K562 (cell line): ENCODE measurements at regions not wholly inside any gene's neighbourhood (a gene's known extent, or its start where the extent isn't known, plus 50 kb on each side); places are given as distances from the start of the nearest gene placed in this dataset.

Experiments used
- ATAC-seq: fragments of 200-7000 bp; cut with Tn5 transposase; 3 replicates; pipeline ENCODE4 v1.9.1; 2020; ENCODE audit warnings: moderate library complexity
- BruUV-seq: library from RNA; stranded (reverse); fragments of 400-500 nt; replicated peaks from 2 replicates; lab custom pipeline; 2021; lab: Mats Ljungman, UMichigan
- CTCF ChIA-PET: fragments of 300-600 bp; formaldehyde crosslinking; extraction: SDS; loops from one replicate; lab custom pipeline; 2021; ENCODE audit warnings: low intra/inter-chr PET ratio; lab: Yijun Ruan, JAX
- POLR2A ChIA-PET: fragments of 300-600, 350-650 bp; sonication (Branson Sonifier 250); formaldehyde crosslinking; extraction: SDS; loops from one replicate; lab custom pipeline; 2021; ENCODE audit warnings: antibody characterized with exemption, inconsistent platforms; lab: Yijun Ruan, JAX
- DNase-seq, 4 experiments: peaks; one replicate each; pipeline versions ENCODE4 v3.0.0 to v3.0.0-alpha.2; 2011 to 2018; ENCODE audit warnings: low spot score in 3 of 4, mixed read lengths in 3 of 4; ENCODE audit errors: extremely low read depth in 1 of 4
- FAIRE-seq: peaks from 2 replicates; lab custom pipeline; 2011; peaks lifted over from hg19 to GRCh38; lab: Jason Lieb, UNC
- H2AFZ ChIP-seq: 2 replicates; pipeline ENCODE4 v1.6.0; 2011; ENCODE audit warnings: low read depth, low read length, control low read depth, inconsistent platforms
- H3K27ac ChIP-seq: fragments of 200-600 bp; 3 replicates; pipeline ENCODE4 v1.8.0; 2011; ENCODE audit warnings: low read depth, mild to moderate bottlenecking, control low read depth, inconsistent platforms, low read length, moderate library complexity, mixed read lengths; ENCODE audit errors: extremely low read depth
- H3K27me3 ChIP-seq, 2 experiments: fragments of 300-600 bp in 1 of 2; 2 replicates in 1 of 2; 3 replicates in 1 of 2; pipeline versions ENCODE4 v1.6.0 to v1.8.0; 2011; ENCODE audit warnings: inconsistent platforms in 2 of 2, low read length in 2 of 2, mild to moderate bottlenecking in 1 of 2, mixed read lengths in 1 of 2, moderate library complexity in 1 of 2; ENCODE audit not compliant: control insufficient read depth in 2 of 2, insufficient read depth in 2 of 2
- H3K36me3 ChIP-seq: fragments of 300-600 bp; 3 replicates; pipeline ENCODE4 v1.8.0; 2011; ENCODE audit warnings: mild to moderate bottlenecking, low read length, inconsistent platforms; ENCODE audit not compliant: control insufficient read depth, insufficient read depth
- H3K4me1 ChIP-seq, 2 experiments: fragments of 200-600 bp in 1 of 2; replicated peaks in 1 of 2; 2 replicates in 1 of 2; 3 replicates in 1 of 2; pipeline versions ENCODE4 v1.5.1 to v1.8.0; 2011; ENCODE audit warnings: inconsistent platforms in 2 of 2, low read length in 2 of 2, mild to moderate bottlenecking in 1 of 2, mixed read lengths in 1 of 2, moderate library complexity in 1 of 2; ENCODE audit not compliant: control insufficient read depth in 2 of 2, insufficient read depth in 2 of 2
- H3K4me2 ChIP-seq: 2 replicates; pipeline ENCODE4 v1.6.1; 2011; ENCODE audit warnings: low read length, control low read depth, inconsistent platforms, mixed read lengths; ENCODE audit not compliant: insufficient read depth
- H3K4me3 ChIP-seq: fragments of 200-600 bp; sonication (generic), shearing (Covaris generic); 2 replicates; pipeline ENCODE4 v1.5.1; 2016; ENCODE audit warnings: control low read depth, inconsistent platforms
- H3K79me2 ChIP-seq: fragments of 200-600 bp; 3 replicates; pipeline ENCODE4 v1.8.0; 2011; ENCODE audit warnings: low read length, inconsistent platforms; ENCODE audit not compliant: control insufficient read depth, insufficient read depth
- H3K9ac ChIP-seq, 2 experiments: 2 replicates each; pipeline versions ENCODE4 v1.6.0 to v1.6.1; 2011; ENCODE audit warnings: low read depth in 2 of 2, low read length in 2 of 2, control low read depth in 1 of 2, inconsistent platforms in 1 of 2, mild to moderate bottlenecking in 1 of 2, mixed read lengths in 1 of 2; ENCODE audit not compliant: insufficient read depth in 1 of 2
- H3K9me1 ChIP-seq: one replicate; pipeline ENCODE4 v1.6.0; 2011; ENCODE audit warnings: inconsistent platforms, mild to moderate bottlenecking, low read length, moderate library complexity; ENCODE audit not compliant: control insufficient read depth, insufficient read depth
- H3K9me3 ChIP-seq: replicated peaks from 2 replicates; pipeline ENCODE4 v1.5.1; 2011; ENCODE audit warnings: low read depth, low read length, inconsistent platforms; ENCODE audit not compliant: control insufficient read depth, insufficient read depth
- H4K20me1 ChIP-seq: replicated peaks from 2 replicates; pipeline ENCODE4 v1.6.1; 2011; ENCODE audit warnings: low read length, inconsistent platforms, mixed read lengths; ENCODE audit not compliant: control insufficient read depth, insufficient read depth
- ATF7 ChIP-seq: fragments of 450-650 bp; IDR thresholded peaks from 2 replicates; pipeline ENCODE4 v1.7.1; 2014; ENCODE audit warnings: mild to moderate bottlenecking, moderate library complexity
- CEBPG ChIP-seq, 3 experiments: fragments of 200-800 bp in 1 of 3; sonication (Bioruptor generic) in 1 of 3; sonication (generic) in 1 of 3; formaldehyde crosslinking in 1 of 3; IDR thresholded peaks in 2 of 3; conservative IDR thresholded peaks in 1 of 3; 2 replicates each; pipeline versions ENCODE4 v1.6.1 to v1.8.0; 2016 to 2022; ENCODE audit warnings: missing compliant biosample characterization in 2 of 3, missing genetic modification characterization in 2 of 3, mild to moderate bottlenecking in 1 of 3, missing genetic modification reagents in 1 of 3
- GABPA ChIP-seq: fragments of 200-800 bp; sonication (Bioruptor generic); conservative IDR thresholded peaks from 2 replicates; pipeline ENCODE4 v1.6.1; 2016; ENCODE audit warnings: low read depth, missing genetic modification characterization, missing compliant biosample characterization
- JUN ChIP-seq, 2 experiments: sonication (generic) in 1 of 2; formaldehyde crosslinking in 1 of 2; IDR thresholded peaks; 2 replicates each; pipeline versions ENCODE4 v1.6.1 to v1.8.0; 2012 to 2022; ENCODE audit warnings: borderline replicate concordance in 2 of 2, mild to moderate bottlenecking in 2 of 2, improper control_type of control experiment in 1 of 2, low read depth in 1 of 2, low read length in 1 of 2, missing genetic modification reagents in 1 of 2
- MAFF ChIP-seq: IDR thresholded peaks from 2 replicates; pipeline ENCODE4 v1.6.1; 2012; ENCODE audit warnings: low read length, improper control_type of control experiment
- NFE2 ChIP-seq: IDR thresholded peaks from 2 replicates; pipeline ENCODE4 v1.6.1; 2014; ENCODE audit warnings: antibody characterized with exemption, low read depth
- STAT6 ChIP-seq: sonication (generic); formaldehyde crosslinking; IDR thresholded peaks from 2 replicates; pipeline ENCODE4 v1.8.1; 2023; ENCODE audit warnings: mild to moderate bottlenecking, missing genetic modification reagents
- ZEB2 ChIP-seq: fragments of 450-650 bp; IDR thresholded peaks from 2 replicates; pipeline ENCODE4 v1.6.1; 2016
- ZNF449 ChIP-seq: fragments of 250-450 bp; sonication (Bioruptor Pico); IDR thresholded peaks from 2 replicates; pipeline ENCODE4 v1.8.0; 2022; ENCODE audit warnings: moderate library complexity, mild to moderate bottlenecking, inconsistent platforms
- ZNF589 ChIP-seq: fragments of 200-800 bp; sonication (Bioruptor generic); IDR thresholded peaks from 2 replicates; pipeline ENCODE4 v1.6.1; 2016; ENCODE audit warnings: low read depth, missing genetic modification characterization, missing compliant biosample characterization
- WGBS: fragments of 100-300 bp; shearing (Covaris generic); methylation state at CpG from one replicate; pipeline ENCODE4 v1.1.6; 2016; ENCODE audit warnings: low coverage, mixed read lengths; ENCODE audit not compliant: insufficient coverage; ENCODE audit errors: missing lambda C conversion rate; 5-methylcytosine and 5-hydroxymethylcytosine counted together
- in situ Hi-C: fragments of 300-500 bp; cut with MboI; formaldehyde crosslinking; loops from 4 replicates; pipeline ENCODE4 v1.15.0; 2018; ENCODE audit warnings: inconsistent platforms, mixed read lengths
- intact Hi-C: fragments of 100-400 bp; cut with micrococcal nuclease; formaldehyde crosslinking; loops from 2 replicates; pipeline ENCODE4 v1.14.2; 2022
- TF ChIP-seq, protein P1 (sequence below), 2 experiments: fragments of 450-650 bp; IDR thresholded peaks; 2 replicates each; pipeline ENCODE4 v1.6.1; 2018; ENCODE audit warnings: mild to moderate bottlenecking in 2 of 2, low read depth in 1 of 2; ENCODE audit not compliant: partially characterized antibody in 2 of 2

GRCh38 chr5:164335837-164336236, 830.4 kb downstream of the MAT2B start:
- intact Hi-C loops (no loop called here), in situ Hi-C loops (no loop called here)
- Histone ChIP-seq H4K20me1 (no peaks in the 10 kb centered on the region), H3K36me3 (no peaks in the 10 kb centered on the region), H2AFZ (peak overlapping the region; percentile 76), H3K4me1 (peaks cover 0 to 10% of the 10 kb centered on the region in 2 experiments; a peak in 3 of 5 replicates), H3K4me3 (no peak overlapping the region), H3K9me1 (no peaks in the 10 kb centered on the region), H3K27me3 (no peaks in the 10 kb centered on the region), H3K9ac (no peak overlapping the region), H3K4me2 (no peak overlapping the region), H3K9me3 (no peaks in the 10 kb centered on the region), H3K27ac (peak overlapping the region; percentile 61), H3K79me2 (no peaks in the 10 kb centered on the region)
- no peak for FAIRE-seq
- 5% methylated on average over 1 of the region's 1 CpG for WGBS
- no TSS peak for BruUV-seq
- DNase-seq, result peak; percentile 14 to 53 (median 25)
- ATAC-seq, result peak; percentile 83
- ChIA-PET CTCF (no interaction called here), POLR2A (interaction anchor here (0.6 kb wide), 1 partner anchor 41 kb away, joined by 6 read pairs; no protein-coding TSS in a partner anchor)
- no peak for TF ChIP-seq CEBPG (CRISPR knock-in tag; IDR thresholded peaks at IDR 0.05)
- TF ChIP-seq CEBPG (tag; conservative IDR thresholded peaks at IDR 0.05 in 1 of 2, IDR thresholded peaks at IDR 0.05 in 1 of 2), result peak in 1 of 2 experiments; percentile 47; a peak in 1 of 4 replicates
- no peak for TF ChIP-seq ZNF449 (CRISPR knock-in tag)
- TF ChIP-seq, protein P1, sequence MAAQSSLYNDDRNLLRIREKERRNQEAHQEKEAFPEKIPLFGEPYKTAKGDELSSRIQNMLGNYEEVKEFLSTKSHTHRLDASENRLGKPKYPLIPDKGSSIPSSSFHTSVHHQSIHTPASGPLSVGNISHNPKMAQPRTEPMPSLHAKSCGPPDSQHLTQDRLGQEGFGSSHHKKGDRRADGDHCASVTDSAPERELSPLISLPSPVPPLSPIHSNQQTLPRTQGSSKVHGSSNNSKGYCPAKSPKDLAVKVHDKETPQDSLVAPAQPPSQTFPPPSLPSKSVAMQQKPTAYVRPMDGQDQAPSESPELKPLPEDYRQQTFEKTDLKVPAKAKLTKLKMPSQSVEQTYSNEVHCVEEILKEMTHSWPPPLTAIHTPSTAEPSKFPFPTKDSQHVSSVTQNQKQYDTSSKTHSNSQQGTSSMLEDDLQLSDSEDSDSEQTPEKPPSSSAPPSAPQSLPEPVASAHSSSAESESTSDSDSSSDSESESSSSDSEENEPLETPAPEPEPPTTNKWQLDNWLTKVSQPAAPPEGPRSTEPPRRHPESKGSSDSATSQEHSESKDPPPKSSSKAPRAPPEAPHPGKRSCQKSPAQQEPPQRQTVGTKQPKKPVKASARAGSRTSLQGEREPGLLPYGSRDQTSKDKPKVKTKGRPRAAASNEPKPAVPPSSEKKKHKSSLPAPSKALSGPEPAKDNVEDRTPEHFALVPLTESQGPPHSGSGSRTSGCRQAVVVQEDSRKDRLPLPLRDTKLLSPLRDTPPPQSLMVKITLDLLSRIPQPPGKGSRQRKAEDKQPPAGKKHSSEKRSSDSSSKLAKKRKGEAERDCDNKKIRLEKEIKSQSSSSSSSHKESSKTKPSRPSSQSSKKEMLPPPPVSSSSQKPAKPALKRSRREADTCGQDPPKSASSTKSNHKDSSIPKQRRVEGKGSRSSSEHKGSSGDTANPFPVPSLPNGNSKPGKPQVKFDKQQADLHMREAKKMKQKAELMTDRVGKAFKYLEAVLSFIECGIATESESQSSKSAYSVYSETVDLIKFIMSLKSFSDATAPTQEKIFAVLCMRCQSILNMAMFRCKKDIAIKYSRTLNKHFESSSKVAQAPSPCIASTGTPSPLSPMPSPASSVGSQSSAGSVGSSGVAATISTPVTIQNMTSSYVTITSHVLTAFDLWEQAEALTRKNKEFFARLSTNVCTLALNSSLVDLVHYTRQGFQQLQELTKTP (IDR thresholded peaks at IDR 0.05; ENCODE audit: low read depth in 1 of 2, partially characterized antibody in 2 of 2), result peak in 1 of 2 experiments; percentile 19
- peak; percentile 80; the same call in 1 of the 2 replicates for TF ChIP-seq JUN (IDR thresholded peaks at IDR 0.05; ENCODE audit: borderline replicate concordance, low read depth, low read length)
- no peak for TF ChIP-seq JUN (CRISPR knock-in tag; IDR thresholded peaks at IDR 0.05; ENCODE audit: borderline replicate concordance)
- TF ChIP-seq ATF7, result peak; percentile 54
- peak; percentile 69 for TF ChIP-seq NFE2
- 0 out of 2 replicates have a peak, but pooled peaks have one; percentile 40 for TF ChIP-seq ZEB2
- no peak for TF ChIP-seq STAT6
- TF ChIP-seq ZNF589, result peak; percentile 62; the same call in 1 of the 2 replicates
- TF ChIP-seq GABPA, result 0 out of 2 replicates have a peak, but pooled peaks have one; percentile 13
- TF ChIP-seq MAFF, result peak; percentile 82
